GM21390 (cell line): ENCODE measurements at regions not wholly inside any gene's neighbourhood (a gene's known extent, or its start where the extent isn't known, plus 50 kb on each side); places are given as distances from the start of the nearest gene placed in this dataset.

Experiments used
- ATAC-seq: cut with Tn5 transposase; IDR thresholded peaks from one replicate; pipeline ENCODE4 v1.9.1; 2021; ENCODE audit not compliant: unreplicated experiment

GRCh38 chr15:46595016-46595415 is 960.2 kb downstream of the SQOR start:
- ATAC-seq, result no peak

- no peak for ATAC-seq
Measured at GRCh38 chr15:46607077-46607476, 972.2 kb downstream of the SQOR start.

GRCh38 chr15:46616033-46616432 is 981.2 kb downstream of the SQOR start:
- ATAC-seq, result no peak

GRCh38 chr15:46617507-46617906 is 982.7 kb downstream of the SQOR start:
- ATAC-seq, result no peak

GRCh38 chr15:46618984-46619383 is 984.2 kb downstream of the SQOR start:
- no peak for ATAC-seq

GRCh38 chr15:46620392-46621013 is 985.7 kb downstream of the SQOR start:
- ATAC-seq, result no peak

GRCh38 chr15:46622851-46623250 is 988.0 kb downstream of the SQOR start:
- ATAC-seq, result no peak

GRCh38 chr15:46636206-46636605 is 1001.4 kb downstream of the SQOR start:
- ATAC-seq, result no peak

- no peak for ATAC-seq
Measured at GRCh38 chr15:46644501-46645481, 1010.0 kb downstream of the SQOR start.

GRCh38 chr15:46646490-46646889 is 1011.7 kb downstream of the SQOR start:
- ATAC-seq, result no peak

- no peak for ATAC-seq
Measured at GRCh38 chr15:46647046-46647445, 1012.2 kb downstream of the SQOR start.

- ATAC-seq, result no peak
Measured at GRCh38 chr15:46652266-46652665, 1017.4 kb downstream of the SQOR start.

- no peak for ATAC-seq
Measured at GRCh38 chr15:46654993-46655392, 1020.2 kb downstream of the SQOR start.

- no peak for ATAC-seq
Measured at GRCh38 chr15:46660096-46660842, 1025.4 kb downstream of the SQOR start.

GRCh38 chr15:46670258-46670657 is 1035.4 kb downstream of the SQOR start:
- no peak for ATAC-seq

GRCh38 chr15:46671336-46671735 is 1036.5 kb downstream of the SQOR start:
- ATAC-seq, result no peak

GRCh38 chr15:46672041-46672440 is 1037.2 kb downstream of the SQOR start:
- no peak for ATAC-seq

- ATAC-seq, result no peak
Measured at GRCh38 chr15:46676233-46677206, 1040.8 kb upstream of the SEMA6D start.

GRCh38 chr15:46677491-46677890 is 1039.8 kb upstream of the SEMA6D start:
- ATAC-seq, result no peak

GRCh38 chr15:46681901-46682300 is 1035.4 kb upstream of the SEMA6D start:
- ATAC-seq, result no peak
